OCI-LY1 (cell line): ENCODE measurements at regions not wholly inside any gene's neighbourhood (a gene's known extent, or its start where the extent isn't known, plus 50 kb on each side); places are given as distances from the start of the nearest gene placed in this dataset.

ENCODE experiments used
- H2AFZ ChIP-seq: fragments of 200-600 bp; sonication (generic), shearing (Covaris generic); 2 replicates; pipeline ENCODE4 v1.6.0; 2014; ENCODE audit warnings: antibody characterized with exemption, mild to moderate bottlenecking, low read length
- H3F3A ChIP-seq: fragments of 200-600 bp; sonication (generic), shearing (Covaris generic); 2 replicates; pipeline ENCODE4 v1.6.0; 2014; ENCODE audit warnings: mild to moderate bottlenecking, antibody characterized with exemption, low read length, moderate library complexity; ENCODE audit not compliant: insufficient read depth
- H3K27ac ChIP-seq: fragments of 200-600 bp; sonication (generic); 2 replicates; pipeline ENCODE4 v1.5.1; 2014; ENCODE audit warnings: low read length, mixed run types, mild to moderate bottlenecking, low read depth; ENCODE audit not compliant: poor library complexity, severe bottlenecking
- H3K27me3 ChIP-seq: fragments of 200-600 bp; sonication (generic); 2 replicates; pipeline ENCODE4 v1.6.0; 2014; ENCODE audit warnings: antibody characterized with exemption, mild to moderate bottlenecking, low read length, moderate library complexity; ENCODE audit not compliant: insufficient read depth
- H3K36me3 ChIP-seq: fragments of 200-600 bp; sonication (generic); 2 replicates; pipeline ENCODE4 v1.6.1; 2014; ENCODE audit warnings: mild to moderate bottlenecking, antibody characterized with exemption, low read length, moderate library complexity, mixed read lengths; ENCODE audit not compliant: insufficient read depth
- H3K4me1 ChIP-seq: fragments of 200-600 bp; sonication (generic); 2 replicates; pipeline ENCODE4 v1.5.1; 2014; ENCODE audit warnings: mild to moderate bottlenecking, low read length, moderate library complexity; ENCODE audit not compliant: insufficient read depth, severe bottlenecking
- H3K4me2 ChIP-seq: fragments of 200-600 bp; sonication (generic), shearing (Covaris generic); 2 replicates; pipeline ENCODE4 v1.6.1; 2014; ENCODE audit warnings: low read length
- H3K4me3 ChIP-seq: fragments of 200-600 bp; sonication (generic); 2 replicates; pipeline ENCODE4 v1.5.1; 2014; ENCODE audit warnings: low read length, low read depth, mild to moderate bottlenecking, mixed read lengths; ENCODE audit not compliant: poor library complexity, severe bottlenecking
- H3K79me2 ChIP-seq: fragments of 200-600 bp; shearing (Covaris generic); 2 replicates; pipeline ENCODE4 v1.6.1; 2016; ENCODE audit warnings: mixed run types, low read length, mixed read lengths; ENCODE audit not compliant: insufficient read depth
- H3K9ac ChIP-seq: fragments of 200-600 bp; sonication (generic), shearing (Covaris generic); 2 replicates; pipeline ENCODE4 v1.6.1; 2014; ENCODE audit warnings: mild to moderate bottlenecking, low read length, mixed read lengths
- H3K9me2 ChIP-seq: fragments of 200-600 bp; sonication (generic), shearing (Covaris generic); 2 replicates; pipeline ENCODE4 v1.6.1; 2014; ENCODE audit warnings: low read depth, mild to moderate bottlenecking, low read length, mixed read lengths
- H3K9me3 ChIP-seq: fragments of 200-600 bp; shearing (Covaris generic); 2 replicates; pipeline ENCODE4 v1.6.1; 2014; ENCODE audit warnings: low read length, mixed read lengths
- H4K20me1 ChIP-seq: fragments of 200-600 bp; sonication (generic), shearing (Covaris generic); 2 replicates; pipeline ENCODE4 v1.6.0; 2016; ENCODE audit warnings: mild to moderate bottlenecking, low read length; ENCODE audit not compliant: insufficient read depth
- CTCF ChIP-seq: fragments of 200-600 bp; sonication (generic), shearing (Covaris generic); IDR thresholded peaks from 2 replicates; pipeline ENCODE4 v1.5.1; 2017; ENCODE audit warnings: mild to moderate bottlenecking, antibody characterized with exemption, low read length, moderate library complexity, mixed read lengths
- EZH2 ChIP-seq: fragments of 200-600 bp; sonication (generic), shearing (Covaris generic); IDR thresholded peaks from 2 replicates; pipeline ENCODE4 v1.8.0; 2017; ENCODE audit warnings: borderline replicate concordance, mixed run types, mild to moderate bottlenecking, antibody characterized with exemption, low read length, moderate library complexity, mixed read lengths

GRCh38 chr3:197421021-197421420 lies 122.6 kb upstream of the DLG1 start:
- Histone ChIP-seq H3K4me1 (no peaks in the 10 kb centered on the region), H2AFZ (no peak overlapping the region), H3K9me3 (no peaks in the 10 kb centered on the region), H3K36me3 (no peaks in the 10 kb centered on the region), H3F3A (no peaks in the 10 kb centered on the region), H3K9ac (no peak overlapping the region), H3K4me2 (no peak overlapping the region), H3K4me3 (no peak overlapping the region), H3K9me2 (no peaks in the 10 kb centered on the region), H4K20me1 (no peaks in the 10 kb centered on the region), H3K27ac (no peak overlapping the region), H3K27me3 (0 out of 2 replicates have a peak, but pooled peaks cover 7% of the 10 kb centered on the region), H3K79me2 (no peaks in the 10 kb centered on the region)
- TF ChIP-seq EZH2 (no peak), CTCF (no peak)

- Histone ChIP-seq H3K4me2 (no peak overlapping the region), H3K4me1 (no peaks in the 10 kb centered on the region), H4K20me1 (no peaks in the 10 kb centered on the region), H3K9me2 (no peaks in the 10 kb centered on the region), H3K79me2 (no peaks in the 10 kb centered on the region), H3K27me3 (0 out of 2 replicates have a peak, but pooled peaks cover 7% of the 10 kb centered on the region), H3K4me3 (no peak overlapping the region), H2AFZ (no peak overlapping the region), H3K9ac (no peak overlapping the region), H3K27ac (no peak overlapping the region), H3F3A (no peaks in the 10 kb centered on the region), H3K9me3 (no peaks in the 10 kb centered on the region), H3K36me3 (no peaks in the 10 kb centered on the region)
- TF ChIP-seq EZH2 (no peak), CTCF (no peak)
Measured at GRCh38 chr3:197420566-197420965, 122.2 kb upstream of the DLG1 start.

GRCh38 chr3:197420115-197420514 lies 121.7 kb upstream of the DLG1 start:
- H3K4me2 ChIP-seq = no peak overlapping the region
- H3K4me3 ChIP-seq = no peak overlapping the region
- no peaks in the 10 kb centered on the region for H3F3A ChIP-seq
- H3K27ac ChIP-seq = no peak overlapping the region
- no peak overlapping the region for H3K9ac ChIP-seq
- TF ChIP-seq EZH2 (no peak), CTCF (no peak)
- H3K4me1 ChIP-seq = no peaks in the 10 kb centered on the region
- 0 out of 2 replicates have a peak, but pooled peaks cover 7% of the 10 kb centered on the region for H3K27me3 ChIP-seq
- no peaks in the 10 kb centered on the region for H3K36me3 ChIP-seq
- no peaks in the 10 kb centered on the region for H3K9me3 ChIP-seq
- H3K79me2 ChIP-seq = no peaks in the 10 kb centered on the region
- H3K9me2 ChIP-seq = no peaks in the 10 kb centered on the region
- H4K20me1 ChIP-seq = no peaks in the 10 kb centered on the region
- no peak overlapping the region for H2AFZ ChIP-seq
